Mucosa of stomach (tissue), 1 donor: ENCODE measurements at regions not wholly inside any gene's neighbourhood (a gene's known extent, or its start where the extent isn't known, plus 50 kb on each side); places are given as distances from the start of the nearest gene placed in this dataset.
"Not testable (repeated sequence)": the region's sequence is repeated elsewhere in the genome, so short reads cannot be mapped to it uniquely, and the experiment has no call there.

Experiments
- H3K27me3 ChIP-seq: one replicate; pipeline ENCODE4 v1.7.0; 2013; ENCODE audit warnings: mild to moderate bottlenecking, low read length; ENCODE audit not compliant: control insufficient read depth, insufficient read depth
- H3K36me3 ChIP-seq: one replicate; pipeline ENCODE4 v1.7.0; 2013; ENCODE audit warnings: low read length; ENCODE audit not compliant: control insufficient read depth, insufficient read depth
- H3K4me1 ChIP-seq: one replicate; pipeline ENCODE4 v1.7.0; 2013; ENCODE audit warnings: mild to moderate bottlenecking, low read length; ENCODE audit not compliant: control insufficient read depth, insufficient read depth
- H3K4me3 ChIP-seq: one replicate; pipeline ENCODE4 v1.7.0; 2013; ENCODE audit warnings: low read length
- H3K9ac ChIP-seq: one replicate; pipeline ENCODE4 v1.7.0; 2013; ENCODE audit warnings: mild to moderate bottlenecking, low read length, moderate library complexity
- H3K9me3 ChIP-seq: one replicate; pipeline ENCODE4 v1.7.0; 2013; ENCODE audit warnings: mild to moderate bottlenecking, low read length, moderate library complexity; ENCODE audit not compliant: control insufficient read depth
- donor health status: Pancreatic carcinoma.

DNA sequence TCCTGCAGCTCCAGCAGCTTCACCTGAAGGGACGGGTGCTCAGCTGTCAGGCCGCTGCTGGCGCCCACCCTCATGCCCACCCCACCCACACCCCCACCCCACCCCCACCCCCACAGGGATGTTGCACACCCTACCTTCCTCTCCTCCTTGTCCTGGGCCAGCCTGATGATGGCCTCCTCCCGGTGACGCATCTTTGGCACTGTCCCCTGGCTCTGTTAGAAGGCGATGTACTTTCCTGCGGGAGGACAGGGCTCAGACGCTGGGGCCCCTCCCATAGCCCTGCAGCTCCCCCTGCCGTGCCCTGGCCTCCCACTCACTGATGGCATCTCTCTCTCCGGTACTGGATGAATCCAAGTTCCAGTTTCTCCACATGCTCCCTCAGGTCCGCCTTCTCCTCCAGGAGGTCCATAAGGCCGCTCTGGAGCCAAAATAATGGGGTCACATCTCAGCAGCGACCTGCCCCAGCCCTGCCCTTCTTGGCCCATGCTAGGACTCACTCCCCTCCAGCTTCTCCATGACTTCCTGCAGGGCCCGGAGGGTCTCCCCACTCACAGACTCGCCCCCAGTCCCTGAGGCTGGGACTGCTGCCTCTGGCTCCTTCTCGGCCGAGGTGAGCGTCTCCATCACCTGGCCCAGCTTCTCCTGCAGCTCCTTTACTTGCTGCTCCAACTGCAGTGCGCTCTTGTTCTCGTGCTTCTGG, 55.2 kb downstream of the GOLGA8B start:
- not testable (repeated sequence) for H3K4me1 ChIP-seq, H3K27me3 ChIP-seq, H3K9ac ChIP-seq, H3K9me3 ChIP-seq, H3K36me3 ChIP-seq, H3K4me3 ChIP-seq

DNA sequence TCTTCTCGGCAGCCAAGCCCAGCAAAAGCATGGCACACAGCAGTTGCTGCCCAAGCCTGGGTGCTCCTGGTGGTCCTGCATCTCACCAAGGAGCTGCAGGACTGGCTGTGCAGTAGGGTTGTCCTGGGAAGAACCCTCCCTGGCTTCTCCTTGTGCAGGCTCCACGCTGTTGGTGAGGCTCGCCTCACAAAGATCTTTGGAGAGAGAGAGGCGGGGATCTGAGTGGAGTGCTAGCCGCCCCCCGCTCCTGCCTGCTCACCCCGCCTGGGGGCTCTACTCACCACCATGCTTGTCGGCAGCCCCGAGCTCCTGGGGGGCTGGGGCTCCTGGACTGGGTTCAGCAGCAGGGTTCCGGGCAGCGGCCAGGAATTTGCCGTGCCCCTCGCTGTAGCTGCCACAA, 55.8 kb downstream of the GOLGA8B start:
- not testable (repeated sequence) for H3K4me3 ChIP-seq, H3K36me3 ChIP-seq, H3K4me1 ChIP-seq, H3K9me3 ChIP-seq, H3K27me3 ChIP-seq, H3K9ac ChIP-seq

DNA sequence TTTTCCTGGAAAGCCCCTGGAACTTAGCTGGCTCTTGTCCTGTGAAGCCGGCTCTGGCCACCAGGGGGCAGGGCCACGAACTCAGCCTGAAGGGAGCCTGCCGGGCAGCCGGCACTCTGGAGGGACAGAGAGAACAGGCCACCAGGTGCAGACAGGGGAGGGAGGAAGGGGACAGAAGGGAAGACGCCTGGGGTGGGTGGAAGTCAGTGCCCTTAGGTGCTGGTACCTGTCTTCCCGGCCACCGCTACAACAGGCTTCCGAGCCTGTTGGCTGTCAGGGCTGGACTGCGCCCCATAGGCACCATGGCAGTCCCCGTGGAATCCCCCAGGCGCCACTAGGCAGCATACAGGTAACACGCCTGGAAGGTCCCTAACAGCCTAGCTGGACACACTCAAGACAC, 59.6 kb downstream of the GOLGA8B start:
- H3K4me1 ChIP-seq, H3K9me3 ChIP-seq, H3K9ac ChIP-seq, H3K36me3 ChIP-seq, H3K27me3 ChIP-seq, H3K4me3 ChIP-seq: not testable (repeated sequence)

DNA sequence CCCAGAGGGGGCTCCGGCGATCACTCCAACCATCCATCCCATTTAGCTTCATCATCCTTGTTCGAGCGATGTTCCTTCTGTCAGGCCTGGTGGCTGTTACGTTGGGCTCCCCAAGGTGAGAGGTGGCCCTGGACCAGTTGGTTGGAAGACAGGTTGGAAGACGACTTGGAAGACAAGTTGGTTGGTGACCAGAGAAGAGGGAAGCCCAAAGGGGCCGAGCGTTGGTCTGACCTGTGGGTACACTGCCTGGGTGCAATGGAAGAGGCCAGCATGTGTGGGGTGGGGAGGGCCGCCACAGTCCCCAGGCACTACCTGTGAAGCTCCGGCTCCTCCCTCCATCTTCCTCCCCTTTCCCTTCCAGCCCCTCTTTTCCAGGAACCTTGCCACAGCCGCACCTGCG, 60.9 kb downstream of the GOLGA8B start:
- H3K9ac ChIP-seq, H3K9me3 ChIP-seq, H3K36me3 ChIP-seq, H3K4me3 ChIP-seq, H3K4me1 ChIP-seq, H3K27me3 ChIP-seq: not testable (repeated sequence)

DNA sequence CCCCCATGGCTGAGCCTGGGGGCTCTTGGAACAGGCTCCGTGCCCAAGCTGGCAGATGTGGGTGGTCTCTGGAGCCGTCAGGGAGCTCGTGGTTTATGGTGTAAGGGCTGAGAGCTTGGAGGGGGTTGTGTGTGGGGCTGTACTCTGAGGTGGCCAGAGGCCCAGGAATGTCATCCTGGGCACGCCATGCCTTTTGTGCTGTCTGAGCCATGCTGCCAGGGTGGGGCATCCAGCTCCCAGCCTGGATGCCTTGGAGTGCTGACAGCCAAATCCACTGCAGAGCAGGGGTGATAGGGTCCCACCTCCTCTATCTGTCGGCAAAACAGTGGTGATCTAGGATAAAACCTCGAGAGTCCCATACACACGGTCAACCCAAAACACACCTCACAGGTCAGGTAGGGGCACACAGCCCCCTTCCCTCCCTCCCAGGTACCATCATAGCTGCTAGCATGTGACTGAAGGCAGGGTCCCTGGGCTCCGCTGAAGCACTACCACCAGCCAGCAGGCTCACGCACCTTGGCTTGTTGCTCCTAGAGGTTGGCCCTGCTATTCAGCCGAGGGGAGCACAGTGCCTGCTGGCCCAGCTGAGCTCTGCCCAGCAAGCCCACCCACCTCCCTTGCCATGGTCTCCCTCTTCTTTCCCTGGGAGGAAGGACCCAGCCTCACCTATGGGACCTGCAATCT, 61.5 kb downstream of the GOLGA8B start:
- not testable (repeated sequence) for H3K4me3 ChIP-seq, H3K9ac ChIP-seq, H3K27me3 ChIP-seq, H3K36me3 ChIP-seq, H3K9me3 ChIP-seq, H3K4me1 ChIP-seq

DNA sequence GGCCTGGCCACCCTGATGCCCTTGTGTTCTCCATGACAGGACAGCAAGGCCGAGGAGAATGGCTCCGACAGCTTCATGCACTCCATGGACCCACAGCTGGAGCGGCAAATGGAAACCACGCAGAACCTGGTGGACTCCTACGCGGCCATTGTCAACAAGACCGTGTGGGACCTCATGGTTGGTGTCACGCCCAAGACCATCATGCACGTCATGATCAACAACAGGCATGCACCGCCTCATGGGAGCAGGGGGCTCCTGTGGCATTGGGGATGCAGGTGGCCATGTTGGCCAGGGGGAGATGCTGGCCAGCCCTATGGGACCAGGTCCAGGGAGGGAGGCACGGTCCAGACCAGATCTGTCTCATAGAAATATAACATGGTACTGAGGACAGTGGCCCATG, 62.9 kb downstream of the GOLGA8B start:
- peaks cover 4% of the 10 kb centered on the region for H3K27me3 ChIP-seq
- no peaks in the 10 kb centered on the region for H3K36me3 ChIP-seq
- no peaks in the 10 kb centered on the region for H3K4me1 ChIP-seq
- no peak overlapping the region for H3K4me3 ChIP-seq
- no peaks in the 10 kb centered on the region for H3K9me3 ChIP-seq
- no peak overlapping the region for H3K9ac ChIP-seq

DNA sequence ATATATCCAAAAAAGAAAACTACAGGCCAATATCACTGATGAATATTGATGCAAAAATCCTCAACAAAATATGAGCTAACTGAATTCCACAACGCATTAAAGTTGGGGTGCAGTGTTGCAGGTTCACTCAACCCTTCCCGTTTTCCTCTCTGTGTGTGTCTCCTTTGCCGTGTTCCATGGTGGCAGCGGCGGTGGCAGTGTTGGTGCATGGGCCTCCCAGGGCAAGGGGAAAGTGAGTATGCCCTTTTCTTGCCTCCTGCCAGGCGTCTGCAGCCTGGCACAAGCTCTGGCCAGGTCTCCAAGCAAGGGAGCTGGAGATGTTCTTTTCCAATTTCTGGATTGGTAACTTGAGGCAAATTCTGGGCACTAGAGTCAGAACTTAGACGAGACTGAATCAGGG, 63.4 kb downstream of the GOLGA8B start:
- H3K9me3 ChIP-seq, H3K4me3 ChIP-seq, H3K36me3 ChIP-seq, H3K4me1 ChIP-seq, H3K27me3 ChIP-seq, H3K9ac ChIP-seq: not testable (repeated sequence)

DNA sequence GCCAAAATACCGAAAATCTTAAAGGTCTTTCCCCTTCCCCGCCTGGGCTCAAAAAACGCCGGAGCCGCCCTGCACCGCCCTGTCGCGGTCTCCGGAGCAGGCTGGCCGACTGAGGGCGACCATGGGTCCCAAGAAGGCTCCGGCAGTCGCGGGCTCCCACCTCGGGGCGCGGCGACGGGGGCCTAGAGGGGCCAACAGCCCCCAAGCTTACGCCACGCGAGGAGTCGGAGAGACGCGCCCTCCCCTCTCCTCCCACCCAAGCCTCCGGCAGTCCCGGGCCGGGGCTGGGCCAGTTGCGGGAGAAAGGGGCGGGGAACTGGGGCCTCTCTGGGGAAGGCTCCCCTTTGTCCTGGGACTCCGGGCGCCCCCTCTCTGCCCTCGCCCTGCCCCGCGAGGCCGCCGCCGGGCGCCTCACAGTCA, 69.2 kb downstream of the GOLGA8B start:
- H3K27me3 ChIP-seq: peaks cover 40% of the 10 kb centered on the region
- peak overlapping the region; percentile 14 for H3K4me3 ChIP-seq
- H3K9ac ChIP-seq: peak overlapping the region; percentile 47

DNA sequence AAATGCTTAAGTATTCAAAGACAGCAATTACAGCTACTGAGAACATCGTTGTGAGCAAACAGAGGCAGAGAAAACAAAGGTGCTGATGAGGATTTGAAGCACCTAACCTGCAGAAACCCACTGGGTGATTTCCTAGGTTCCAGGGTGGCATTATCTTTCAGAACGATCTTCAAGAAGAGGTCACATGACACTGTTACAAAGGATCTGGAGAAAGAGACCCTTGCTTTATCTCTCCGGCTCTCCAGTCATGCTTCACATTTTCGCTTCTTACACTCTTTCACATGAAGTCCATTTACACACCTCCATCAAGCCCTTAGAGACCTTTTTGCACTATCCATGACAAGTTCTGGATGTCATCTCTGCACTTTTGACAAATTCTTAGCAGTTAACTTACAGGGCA, 70.8 kb downstream of the GOLGA8B start:
- Histone ChIP-seq H3K9me3 (no peaks in the 10 kb centered on the region), H3K9ac (no peak overlapping the region), H3K36me3 (no peaks in the 10 kb centered on the region), H3K4me3 (no peak overlapping the region), H3K4me1 (no peaks in the 10 kb centered on the region), H3K27me3 (peaks cover 40% of the 10 kb centered on the region)

More for the DNA sequence above, 69.2 kb downstream of the GOLGA8B start:
- Histone ChIP-seq H3K4me1 (no peaks in the 10 kb centered on the region), H3K36me3 (no peaks in the 10 kb centered on the region), H3K9me3 (no peaks in the 10 kb centered on the region)

DNA sequence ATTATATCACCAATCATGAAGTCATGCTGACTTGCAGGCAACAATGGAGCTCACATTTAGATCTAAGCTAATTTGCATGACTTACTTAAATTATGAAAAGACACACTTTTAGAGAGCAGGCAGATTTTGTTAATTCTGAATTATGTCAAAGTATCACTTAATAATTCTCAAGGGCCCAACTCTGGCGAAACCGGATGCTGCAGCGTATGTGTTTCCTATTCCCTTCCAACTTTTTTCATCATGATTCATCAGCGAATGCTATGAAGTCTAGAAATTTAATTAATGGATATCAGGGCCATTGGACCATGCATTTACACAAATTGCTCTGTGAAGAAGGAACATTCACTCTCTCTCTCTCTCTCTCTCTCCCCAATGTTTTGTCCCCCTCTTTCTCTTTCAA, 63.5 kb upstream of the GOLGA8A start:
- H3K9me3 ChIP-seq: no peaks in the 10 kb centered on the region
- H3K36me3 ChIP-seq: no peaks in the 10 kb centered on the region
- H3K27me3 ChIP-seq: peaks cover 21% of the 10 kb centered on the region
- no peaks in the 10 kb centered on the region for H3K4me1 ChIP-seq
- no peak overlapping the region for H3K9ac ChIP-seq
- H3K4me3 ChIP-seq: no peak overlapping the region

DNA sequence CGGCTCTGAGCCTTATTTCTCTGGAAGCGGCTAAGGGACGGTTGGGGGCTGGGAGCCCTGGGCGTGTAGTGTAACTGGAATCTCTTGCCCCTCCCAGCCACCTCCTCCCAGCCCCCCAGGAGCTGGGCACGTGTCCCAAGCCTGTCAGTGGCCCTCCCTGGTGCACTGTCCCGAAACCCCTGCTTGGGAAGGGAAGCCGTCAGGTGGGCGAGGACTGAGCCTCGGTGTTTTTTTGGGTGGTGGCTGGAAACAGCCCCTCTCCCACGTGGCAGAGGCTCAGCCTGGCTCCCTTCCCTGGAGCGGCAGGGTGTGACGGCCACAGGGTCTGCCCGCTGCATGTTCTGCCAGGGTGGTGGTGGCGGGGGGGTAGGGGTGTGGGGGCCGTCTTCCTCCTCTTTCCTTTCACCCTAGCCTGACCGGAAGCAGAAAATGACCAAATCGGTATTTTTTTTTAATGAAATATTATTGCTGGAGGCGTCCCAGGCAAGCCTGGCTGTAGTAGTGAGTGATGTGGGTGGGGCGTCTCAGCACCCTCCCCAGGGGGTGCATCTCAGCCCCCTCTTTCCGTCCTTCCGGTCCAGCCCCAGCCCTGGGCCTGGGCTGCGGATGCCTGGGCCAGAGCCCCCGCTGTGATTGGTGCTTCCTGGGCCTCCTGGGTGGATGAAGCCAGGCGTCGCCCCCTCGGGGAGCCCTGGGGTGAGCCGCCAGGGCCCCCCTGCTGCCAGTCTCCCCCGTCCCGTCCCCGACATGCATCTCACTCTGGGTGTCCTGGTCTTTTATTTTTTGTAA, 58.8 kb upstream of the GOLGA8A start:
- Histone ChIP-seq H3K27me3 (peaks cover 55% of the 10 kb centered on the region), H3K9me3 (no peaks in the 10 kb centered on the region), H3K36me3 (no peaks in the 10 kb centered on the region), H3K9ac (no peak overlapping the region), H3K4me3 (no peak overlapping the region), H3K4me1 (no peaks in the 10 kb centered on the region)

DNA sequence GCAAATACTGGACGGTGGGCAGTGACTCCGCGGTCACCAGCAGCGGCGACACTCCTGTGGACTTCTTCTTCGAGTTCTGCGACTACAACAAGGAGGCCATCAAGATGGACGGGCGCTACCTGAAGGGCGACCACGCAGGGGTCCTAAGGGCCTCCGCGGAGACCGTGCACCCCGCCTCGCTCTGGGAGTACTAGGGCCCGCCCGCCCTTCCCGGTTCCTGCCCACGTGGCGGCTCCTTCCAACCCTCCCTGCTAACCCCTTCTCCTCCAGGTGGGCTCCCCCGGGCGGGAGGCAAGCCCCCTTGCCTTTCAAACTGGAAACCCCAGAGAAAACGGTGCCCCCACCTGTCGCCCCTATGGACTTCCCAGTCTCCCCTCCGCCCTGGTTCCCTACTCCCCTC, 58.1 kb upstream of the GOLGA8A start:
- H3K4me3 ChIP-seq: not testable (repeated sequence)
- peaks cover 61% of the 10 kb centered on the region for H3K27me3 ChIP-seq

More for the DNA sequence above, 58.1 kb upstream of the GOLGA8A start:
- not testable (repeated sequence) for H3K4me1 ChIP-seq, H3K9me3 ChIP-seq, H3K9ac ChIP-seq, H3K36me3 ChIP-seq
